Karpas-422 (cell line): ENCODE measurements at regions not wholly inside any gene's neighbourhood (a gene's known extent, or its start where the extent isn't known, plus 50 kb on each side); places are given as distances from the start of the nearest gene placed in this dataset.
"Not testable (repeated sequence)": the region's sequence is repeated elsewhere in the genome, so short reads cannot be mapped to it uniquely, and the experiment has no call there.

Experiments
- DNase-seq: peaks from one replicate; pipeline ENCODE4 v3.0.0-alpha.2; 2015
- H2AFZ ChIP-seq: fragments of 200-600 bp; sonication (generic); 2 replicates; pipeline ENCODE4 v1.6.1; 2014; ENCODE audit warnings: antibody characterized with exemption, low read length, mixed read lengths
- H3K27ac ChIP-seq: fragments of 200-600 bp; sonication (generic); 2 replicates; pipeline ENCODE4 v1.5.1; 2014; ENCODE audit warnings: mild to moderate bottlenecking, low read length, moderate library complexity
- H3K27me3 ChIP-seq: fragments of 200-600 bp; sonication (generic); 2 replicates; pipeline ENCODE4 v1.6.1; 2014; ENCODE audit warnings: low read length, mixed read lengths
- H3K36me3 ChIP-seq: fragments of 200-600 bp; sonication (generic); 2 replicates; pipeline ENCODE4 v1.6.1; 2014; ENCODE audit warnings: low read length, mixed read lengths; ENCODE audit not compliant: insufficient read depth
- H3K4me1 ChIP-seq: fragments of 200-600 bp; sonication (generic); 2 replicates; pipeline ENCODE4 v1.6.1; 2014; ENCODE audit warnings: mild to moderate bottlenecking, low read length, mixed read lengths
- H3K4me2 ChIP-seq: fragments of 200-600 bp; sonication (generic); 2 replicates; pipeline ENCODE4 v1.6.1; 2014; ENCODE audit warnings: low read length, low read depth, mild to moderate bottlenecking; ENCODE audit not compliant: poor library complexity, severe bottlenecking
- H3K4me3 ChIP-seq: fragments of 200-600 bp; sonication (generic); 2 replicates; pipeline ENCODE4 v1.5.1; 2014; ENCODE audit warnings: mild to moderate bottlenecking, antibody characterized with exemption, low read length, mixed read lengths
- H3K79me2 ChIP-seq: fragments of 200-600 bp; sonication (generic); 2 replicates; pipeline ENCODE4 v1.6.1; 2014; ENCODE audit warnings: mild to moderate bottlenecking, low read length, mixed read lengths
- H3K9ac ChIP-seq: fragments of 200-600 bp; sonication (generic); 2 replicates; pipeline ENCODE4 v1.6.0; 2014; ENCODE audit warnings: low read length
- H3K9me2 ChIP-seq: fragments of 200-600 bp; sonication (generic), shearing (Covaris generic); replicated peaks from 2 replicates; pipeline ENCODE4 v1.6.0; 2014; ENCODE audit warnings: mild to moderate bottlenecking, low read length, moderate library complexity; ENCODE audit not compliant: insufficient read depth
- H3K9me3 ChIP-seq: fragments of 300-700, 200-600 bp; sonication (generic); 2 replicates; pipeline ENCODE4 v1.6.1; 2014; ENCODE audit warnings: low read length, mixed read lengths
- H4K20me1 ChIP-seq: fragments of 200-600 bp; sonication (generic); 2 replicates; pipeline ENCODE4 v1.6.1; 2014; ENCODE audit warnings: mild to moderate bottlenecking, antibody characterized with exemption, low read length, low read depth; ENCODE audit not compliant: insufficient read depth

DNA sequence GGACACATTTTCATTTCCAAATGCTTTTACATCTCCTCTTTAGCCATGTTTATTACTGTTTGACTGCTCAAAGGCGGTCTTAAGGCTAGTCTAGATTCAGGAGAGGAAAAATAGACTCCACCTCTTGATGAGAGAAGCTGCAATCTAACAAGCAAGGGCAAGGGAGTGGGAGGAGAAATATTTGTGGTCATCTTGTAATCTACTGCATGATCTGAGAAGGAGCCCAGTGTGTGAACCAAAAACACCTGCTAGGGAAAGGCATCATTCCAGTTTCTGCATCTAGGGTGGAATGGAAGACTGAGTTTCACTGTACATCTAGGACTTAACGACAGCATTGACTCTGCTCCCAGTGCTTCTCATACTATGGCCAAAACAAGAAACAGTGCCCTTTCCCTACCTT is 232.2 kb upstream of the HS3ST3A1 start:
- H3K9ac ChIP-seq, result no peak overlapping the region
- H3K27ac ChIP-seq, result no peak overlapping the region
- H4K20me1 ChIP-seq, result no peaks in the 10 kb centered on the region
- no peak overlapping the region for H2AFZ ChIP-seq
- H3K9me3 ChIP-seq, result no peaks in the 10 kb centered on the region
- no peaks in the 10 kb centered on the region for H3K79me2 ChIP-seq
- no peak overlapping the region for H3K4me2 ChIP-seq
- no peaks in the 10 kb centered on the region for H3K36me3 ChIP-seq
- no peaks in the 10 kb centered on the region for H3K27me3 ChIP-seq
- H3K9me2 ChIP-seq, result no peaks in the 10 kb centered on the region
- no peaks in the 10 kb centered on the region for H3K4me1 ChIP-seq
- DNase-seq, result no peak
- H3K4me3 ChIP-seq, result no peak overlapping the region

DNA sequence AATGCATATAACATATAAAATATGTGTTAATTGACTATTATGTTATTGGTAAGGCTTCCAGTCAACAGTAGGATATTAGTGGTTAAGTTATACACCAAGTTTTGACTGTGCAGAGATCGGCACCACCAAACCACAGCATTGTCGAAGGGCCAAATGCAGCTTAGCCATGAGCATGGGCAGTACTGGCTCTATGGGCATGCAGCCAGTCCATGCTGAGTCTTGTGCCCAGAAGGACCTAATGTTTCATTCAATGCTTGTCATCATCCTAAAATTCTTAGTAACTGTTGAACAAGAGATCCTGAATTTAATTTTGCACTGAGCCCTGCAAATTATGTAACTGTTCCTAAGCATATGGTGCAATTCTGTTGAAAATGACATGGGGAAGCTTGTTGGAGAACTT is 233.4 kb upstream of the HS3ST3A1 start:
- Histone ChIP-seq H3K9me3 (no peaks in the 10 kb centered on the region), H3K27me3 (no peaks in the 10 kb centered on the region), H3K4me2 (no peak overlapping the region)

DNA sequence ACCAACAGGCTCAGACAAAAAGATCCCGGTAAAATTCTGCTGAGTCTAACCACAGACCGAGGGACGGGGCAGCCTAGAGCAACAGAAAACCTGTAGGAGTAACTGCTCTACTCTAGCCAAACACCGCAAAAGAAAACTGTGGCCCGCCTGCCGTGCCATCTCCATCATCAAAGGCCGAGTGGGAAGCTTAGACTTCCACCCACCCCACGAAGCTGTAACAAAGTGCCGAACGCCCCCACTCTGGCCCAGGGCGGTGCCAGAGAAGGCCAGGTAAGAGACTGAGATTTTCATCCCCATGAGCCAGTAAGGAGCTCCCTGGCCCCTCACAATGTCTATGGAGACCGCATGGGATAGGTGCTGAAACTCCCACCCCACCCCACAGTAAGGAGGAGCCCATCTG is 231.9 kb upstream of the COX10 start:
- Histone ChIP-seq H3K9ac (no peak overlapping the region), H4K20me1 (no peaks in the 10 kb centered on the region), H3K27me3 (no peaks in the 10 kb centered on the region), H3K9me3 (no peaks in the 10 kb centered on the region), H2AFZ (no peak overlapping the region), H3K4me2 (no peak overlapping the region), H3K9me2 (no peaks in the 10 kb centered on the region), H3K4me3 (no peak overlapping the region), H3K27ac (no peak overlapping the region), H3K36me3 (no peaks in the 10 kb centered on the region), H3K79me2 (no peaks in the 10 kb centered on the region), H3K4me1 (no peaks in the 10 kb centered on the region)
- DNase-seq, result no peak

More for the DNA sequence above, 233.4 kb upstream of the HS3ST3A1 start:
- H3K27ac ChIP-seq, result no peak overlapping the region
- DNase-seq, result peak; percentile 16
- no peaks in the 10 kb centered on the region for H3K4me1 ChIP-seq
- no peak overlapping the region for H2AFZ ChIP-seq
- no peaks in the 10 kb centered on the region for H3K9me2 ChIP-seq
- no peaks in the 10 kb centered on the region for H3K36me3 ChIP-seq
- H3K79me2 ChIP-seq, result no peaks in the 10 kb centered on the region
- no peak overlapping the region for H3K4me3 ChIP-seq
- H3K9ac ChIP-seq, result no peak overlapping the region
- no peaks in the 10 kb centered on the region for H4K20me1 ChIP-seq

DNA sequence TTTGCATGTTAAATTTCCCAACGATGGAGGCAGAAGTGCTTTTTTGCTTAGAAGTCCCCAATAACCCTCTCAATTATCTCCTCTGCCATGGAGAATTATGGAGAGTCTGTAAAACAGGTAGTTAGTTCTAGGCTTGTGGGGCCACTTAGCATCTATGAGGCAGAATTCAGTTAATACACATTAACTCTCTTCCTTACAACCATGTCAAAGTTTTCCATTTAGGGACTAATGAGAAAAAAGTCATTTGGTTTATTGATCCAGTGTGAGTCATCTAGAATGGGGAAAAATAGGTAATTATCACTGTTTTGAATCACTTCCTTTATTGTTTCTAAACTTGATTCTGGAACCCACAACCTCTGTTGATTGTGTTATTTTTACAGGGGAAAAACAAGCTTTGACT is 229.1 kb upstream of the COX10 start:
- peak; percentile 14 for DNase-seq
- Histone ChIP-seq H3K27me3 (no peaks in the 10 kb centered on the region), H3K4me1 (no peaks in the 10 kb centered on the region), H3K9ac (no peak overlapping the region), H3K4me2 (no peak overlapping the region), H3K27ac (no peak overlapping the region), H3K79me2 (no peaks in the 10 kb centered on the region), H3K36me3 (no peaks in the 10 kb centered on the region), H4K20me1 (no peaks in the 10 kb centered on the region), H3K4me3 (no peak overlapping the region), H3K9me2 (no peaks in the 10 kb centered on the region), H2AFZ (no peak overlapping the region), H3K9me3 (no peaks in the 10 kb centered on the region)

DNA sequence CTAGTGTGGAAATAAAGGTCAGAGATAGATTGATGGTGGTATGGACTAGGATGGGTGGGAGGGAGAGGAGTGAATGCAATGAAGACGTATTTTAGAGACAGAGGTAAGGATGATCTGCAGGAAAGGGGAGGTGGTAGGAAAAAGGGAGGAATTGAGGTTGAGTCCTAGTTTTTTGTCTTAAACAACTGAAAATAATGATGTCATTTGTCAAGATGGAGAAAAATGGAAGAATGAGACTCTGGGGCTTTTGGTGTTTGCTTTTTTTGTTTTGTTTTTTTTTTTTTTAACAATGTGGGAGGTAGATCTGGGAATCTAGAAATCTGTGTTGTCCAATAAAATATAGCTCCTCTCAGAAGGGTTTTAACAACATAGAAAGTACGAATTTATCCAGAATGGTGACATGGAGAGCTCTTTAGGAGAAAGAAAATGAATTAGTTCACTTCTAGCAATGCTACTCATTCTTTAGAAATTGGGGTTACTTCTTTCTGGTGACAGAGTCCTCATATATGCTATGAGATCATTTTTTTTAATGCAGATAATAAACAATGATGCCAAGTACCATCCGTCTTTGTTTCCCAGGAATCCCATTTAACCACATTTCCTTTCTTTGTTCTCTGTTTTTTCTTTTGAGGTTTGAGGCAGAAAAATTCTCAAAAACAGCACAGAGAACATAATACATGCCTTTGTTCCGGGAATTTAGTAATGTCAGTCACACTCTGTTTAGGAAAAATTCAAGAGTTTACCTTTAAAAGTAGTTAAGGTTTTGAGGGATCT is 225.3 kb upstream of the COX10 start:
- Histone ChIP-seq H3K9me3 (no peaks in the 10 kb centered on the region), H3K36me3 (no peaks in the 10 kb centered on the region), H3K9me2 (no peaks in the 10 kb centered on the region), H3K27ac (no peak overlapping the region), H3K4me3 (no peak overlapping the region), H3K4me2 (no peak overlapping the region), H3K4me1 (no peaks in the 10 kb centered on the region), H4K20me1 (no peaks in the 10 kb centered on the region), H3K9ac (no peak overlapping the region), H3K27me3 (no peaks in the 10 kb centered on the region), H3K79me2 (no peaks in the 10 kb centered on the region), H2AFZ (no peak overlapping the region)
- DNase-seq, result peak; percentile 21

GRCh38 chr17:13851889-13852288 is 217.4 kb upstream of the COX10 start:
- H3K9ac ChIP-seq, result no peak overlapping the region
- H4K20me1 ChIP-seq, result no peaks in the 10 kb centered on the region
- no peaks in the 10 kb centered on the region for H3K9me2 ChIP-seq
- no peaks in the 10 kb centered on the region for H3K4me1 ChIP-seq
- no peaks in the 10 kb centered on the region for H3K27me3 ChIP-seq
- no peaks in the 10 kb centered on the region for H3K36me3 ChIP-seq
- no peak overlapping the region for H2AFZ ChIP-seq
- no peak overlapping the region for H3K27ac ChIP-seq
- no peaks in the 10 kb centered on the region for H3K9me3 ChIP-seq
- no peak overlapping the region for H3K4me3 ChIP-seq
- DNase-seq, result peak; percentile 27
- no peak overlapping the region for H3K4me2 ChIP-seq
- H3K79me2 ChIP-seq, result no peaks in the 10 kb centered on the region

DNA sequence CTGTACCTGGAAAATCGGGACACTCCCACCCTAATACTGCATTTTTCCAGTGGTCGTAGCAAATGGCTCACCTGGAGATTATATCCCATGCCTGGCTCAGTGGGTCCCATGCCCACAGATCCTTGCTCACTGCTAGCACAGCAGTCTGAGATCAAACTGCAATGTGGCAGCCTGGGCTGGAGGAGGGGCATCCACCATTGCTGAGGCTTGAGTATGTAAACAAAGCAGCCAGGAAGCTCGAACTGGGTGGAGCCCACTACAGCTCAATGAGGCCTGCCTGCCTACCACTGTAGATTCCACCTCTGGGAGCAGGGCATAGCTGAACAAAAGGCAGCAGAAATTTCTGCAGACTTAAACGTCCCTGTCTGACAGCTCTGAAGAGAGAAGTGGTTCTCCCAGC is 213.6 kb upstream of the COX10 start:
- not testable (repeated sequence) for H3K9me3 ChIP-seq, H2AFZ ChIP-seq, H3K36me3 ChIP-seq, H3K4me2 ChIP-seq, H3K27ac ChIP-seq, H4K20me1 ChIP-seq, H3K9ac ChIP-seq, H3K4me3 ChIP-seq, DNase-seq, H3K27me3 ChIP-seq, H3K9me2 ChIP-seq, H3K4me1 ChIP-seq, H3K79me2 ChIP-seq

- no peaks in the 10 kb centered on the region for H3K79me2 ChIP-seq
- no peak overlapping the region for H3K27ac ChIP-seq
- H4K20me1 ChIP-seq, result no peaks in the 10 kb centered on the region
- no peak overlapping the region for H3K4me2 ChIP-seq
- no peaks in the 10 kb centered on the region for H3K9me2 ChIP-seq
- H3K27me3 ChIP-seq, result no peaks in the 10 kb centered on the region
- no peak overlapping the region for H3K4me3 ChIP-seq
- no peaks in the 10 kb centered on the region for H3K9me3 ChIP-seq
- H2AFZ ChIP-seq, result peak overlapping the region; percentile 22
- peaks cover 4% of the 10 kb centered on the region; the same call in 1 of the 2 replicates for H3K4me1 ChIP-seq
- peak; percentile 70 for DNase-seq
- H3K36me3 ChIP-seq, result no peaks in the 10 kb centered on the region
- no peak overlapping the region for H3K9ac ChIP-seq
These were observed 207.0 kb upstream of the COX10 start for GRCh38 chr17:13862346-13862745.
